ENCODE measurements at regions not wholly inside any gene's neighbourhood (a gene's known extent, or its start where the extent isn't known, plus 50 kb on each side); places are given as distances from the start of the nearest gene placed in this dataset.

GRCh38 chr12:40157336-40157735 is 51.5 kb upstream of the SLC2A13 start:
- Histone ChIP-seq H4K8ac (ENCODE audit: extremely low read depth, insufficient read depth, low read length) (no peak overlapping the region), H3K23ac (ENCODE audit: insufficient read length) (no peak overlapping the region), H2AK5ac (ENCODE audit: low read depth, low read length) (no peak overlapping the region), H3K4me1 (replicated peaks in 1 of 4; ENCODE audit: control insufficient read depth in 3 of 4, insufficient read depth in 4 of 4, low read length in 3 of 4) (no peaks in the 10 kb centered on the region), H3K14ac (ENCODE audit: insufficient read length) (no peak overlapping the region), H3K23me2 (ENCODE audit: low read depth, low read length) (no peaks in the 10 kb centered on the region), H3K9me3 (ENCODE audit: insufficient read depth in 2 of 2, low read depth in 1 of 2, low read length in 1 of 2) (peaks cover 7 to 11% of the 10 kb centered on the region in 2 experiments), H2AFZ (ENCODE audit: low read length) (no peak overlapping the region), H4K5ac (ENCODE audit: insufficient read length, low read depth, low read length) (no peak overlapping the region), H3K56ac (replicated peaks; ENCODE audit: insufficient read length, low read depth, low read length) (no peak overlapping the region), H3K79me1 (ENCODE audit: low read depth, low read length) (no peaks in the 10 kb centered on the region), H3K27me3 (replicated peaks in 1 of 4; ENCODE audit: control insufficient read depth in 3 of 4, extremely low read depth in 1 of 4, insufficient read depth in 3 of 4, low read length in 3 of 4) (no peaks in the 10 kb centered on the region), H3K79me2 (ENCODE audit: control insufficient read depth in 1 of 2, insufficient read depth in 2 of 2, low read length in 2 of 2) (no peaks in the 10 kb centered on the region), H2BK120ac (replicated peaks; ENCODE audit: low read depth, low read length) (no peak overlapping the region), H4K20me1 (replicated peaks in 1 of 2; ENCODE audit: control insufficient read depth in 1 of 2, insufficient read depth in 2 of 2, low read length in 2 of 2) (no peaks in the 10 kb centered on the region), H2BK5ac (ENCODE audit: low read depth, low read length) (no peak overlapping the region), H3K4ac (replicated peaks; ENCODE audit: insufficient read length, low read depth, low read length) (no peak overlapping the region), H4K91ac (replicated peaks; ENCODE audit: insufficient read length, low read length) (no peak overlapping the region), H3K4me2 (ENCODE audit: insufficient read depth in 1 of 2, low read depth in 2 of 2, low read length in 2 of 2) (no peak overlapping the region), H2BK12ac (ENCODE audit: low read depth, low read length) (no peak overlapping the region), H2BK20ac (ENCODE audit: low read length) (no peak overlapping the region), H3K36me3 (ENCODE audit: control insufficient read depth in 2 of 4, insufficient read depth in 4 of 4, low read length in 3 of 4) (no peaks in the 10 kb centered on the region), H3K27ac (ENCODE audit: low read depth, low read length) (no peak overlapping the region), H3K4me3 (ENCODE audit: extremely low read depth in 1 of 4, insufficient read depth in 2 of 4, low read depth in 3 of 4, low read length in 4 of 4) (no peak overlapping the region), H2BK15ac (ENCODE audit: low read length) (no peak overlapping the region), H3K9ac (replicated peaks in 1 of 4; ENCODE audit: extremely low read depth in 1 of 4, low read depth in 3 of 4, low read length in 3 of 4) (no peak overlapping the region), H3K18ac (ENCODE audit: extremely low read depth, low read length) (no peak overlapping the region)
- POLR2A ChIA-PET (ENCODE audit: partially characterized antibody): no interaction called here
- DNase-seq (ENCODE audit: low read depth in 1 of 2, low spot score in 2 of 2) (no peak), FAIRE-seq (no peak)
- CTCF ChIA-PET (ENCODE audit: partially characterized antibody): interaction anchor here (0.6 to 1.6 kb wide), 2 partner anchors 158 to 1790 kb away, joined by 3 to 5 read pairs; no protein-coding TSS in a partner anchor
- 97% methylated on average over 3 of the region's 3 CpGs; no CpG with 5 or more reads in 1 of the 2 experiments for WGBS, 2 experiments (ENCODE audit: extremely low coverage in 1 of 2, insufficient coverage in 1 of 2, insufficient read length in 1 of 2, insufficient replicate concordance in 2 of 2, low coverage in 1 of 2, low lambda C conversion rate in 2 of 2, missing lambda C conversion rate in 1 of 2)
- TF ChIP-seq MAFK (IDR thresholded peaks at IDR 0.05; ENCODE audit: low read depth, low read length): no peak
- TF ChIP-seq SIN3A (conservative IDR thresholded peaks at IDR 0.05 in 1 of 2, IDR thresholded peaks at IDR 0.05 in 1 of 2; ENCODE audit: low read depth in 1 of 2, low read length in 2 of 2): no peak
- no peak for TF ChIP-seq TCF12 (IDR thresholded peaks at IDR 0.05; ENCODE audit: low read depth, low read length)
- TF ChIP-seq TAF7 (optimal IDR thresholded peaks at IDR 0.05; ENCODE audit: borderline replicate concordance, low read depth, low read length): no peak
- TF ChIP-seq TBP (IDR thresholded peaks at IDR 0.05; ENCODE audit: low read depth, low read length): no peak
